ENCODE measurements at regions not wholly inside any gene's neighbourhood (a gene's known extent, or its start where the extent isn't known, plus 50 kb on each side); places are given as distances from the start of the nearest gene placed in this dataset.
A peak's percentile ranks its signal among the peaks of the same experiment; 100 is the strongest.

GRCh38 chr5:57805732-57806131 lies 323.1 kb upstream of the ACTBL2 start:
- ATAC-seq: no peak

GRCh38 chr5:57805170-57805569 lies 322.6 kb upstream of the ACTBL2 start:
- Mint-ChIP-seq H3K4me3 (no peak overlapping the region), H3K36me3 (ENCODE audit: insufficient read depth) (no peaks in the 10 kb centered on the region), H3K27me3 (ENCODE audit: low read depth) (peaks cover 6% of the 10 kb centered on the region), H3K4me1 (ENCODE audit: low read depth) (no peaks in the 10 kb centered on the region), H3K9me3 (no peaks in the 10 kb centered on the region)
- DNase-seq (no peak), ATAC-seq (no peak)

More at GRCh38 chr5:57805732-57806131, 323.1 kb upstream of the ACTBL2 start:
- DNase-seq: no peak
- no peak overlapping the region for H3K4me3 Mint-ChIP-seq
- peaks cover 6% of the 10 kb centered on the region for H3K27me3 Mint-ChIP-seq (ENCODE audit: low read depth)
- H3K9me3 Mint-ChIP-seq: no peaks in the 10 kb centered on the region
- no peaks in the 10 kb centered on the region for H3K36me3 Mint-ChIP-seq (ENCODE audit: insufficient read depth)
- H3K4me1 Mint-ChIP-seq (ENCODE audit: low read depth): no peaks in the 10 kb centered on the region

GRCh38 chr5:57804505-57804904 lies 321.9 kb upstream of the ACTBL2 start:
- Mint-ChIP-seq H3K4me3 (no peak overlapping the region), H3K27me3 (ENCODE audit: low read depth) (peaks cover 6% of the 10 kb centered on the region), H3K36me3 (ENCODE audit: insufficient read depth) (no peaks in the 10 kb centered on the region), H3K4me1 (ENCODE audit: low read depth) (no peaks in the 10 kb centered on the region), H3K9me3 (no peaks in the 10 kb centered on the region)
- no peak for ATAC-seq
- DNase-seq: no peak

- Mint-ChIP-seq H3K27me3 (ENCODE audit: low read depth) (peaks cover 6% of the 10 kb centered on the region), H3K4me3 (no peak overlapping the region), H3K36me3 (ENCODE audit: insufficient read depth) (no peaks in the 10 kb centered on the region), H3K4me1 (ENCODE audit: low read depth) (no peaks in the 10 kb centered on the region), H3K9me3 (no peaks in the 10 kb centered on the region)
- DNase-seq (no peak), ATAC-seq (no peak)
Measured at GRCh38 chr5:57804007-57804444, 321.4 kb upstream of the ACTBL2 start.

GRCh38 chr5:57802131-57802530 lies 319.5 kb upstream of the ACTBL2 start:
- no peak for ATAC-seq
- Mint-ChIP-seq H3K36me3 (ENCODE audit: insufficient read depth) (no peaks in the 10 kb centered on the region), H3K4me1 (ENCODE audit: low read depth) (no peaks in the 10 kb centered on the region), H3K9me3 (no peaks in the 10 kb centered on the region), H3K27me3 (ENCODE audit: low read depth) (peaks cover 6% of the 10 kb centered on the region), H3K4me3 (no peak overlapping the region)
- DNase-seq: no peak

- no peak for ATAC-seq
- Mint-ChIP-seq H3K4me1 (ENCODE audit: low read depth) (no peaks in the 10 kb centered on the region), H3K36me3 (ENCODE audit: insufficient read depth) (no peaks in the 10 kb centered on the region), H3K9me3 (no peaks in the 10 kb centered on the region), H3K27me3 (ENCODE audit: low read depth) (no peaks in the 10 kb centered on the region), H3K4me3 (no peak overlapping the region)
- DNase-seq: no peak
Measured at GRCh38 chr5:57795203-57795602, 312.6 kb upstream of the ACTBL2 start.

- Mint-ChIP-seq H3K4me3 (no peak overlapping the region), H3K27me3 (ENCODE audit: low read depth) (peaks cover 2% of the 10 kb centered on the region), H3K9me3 (no peaks in the 10 kb centered on the region), H3K4me1 (ENCODE audit: low read depth) (no peaks in the 10 kb centered on the region), H3K36me3 (ENCODE audit: insufficient read depth) (no peaks in the 10 kb centered on the region)
- no peak for DNase-seq
- no peak for ATAC-seq
Measured at GRCh38 chr5:57791875-57792274, 309.3 kb upstream of the ACTBL2 start.

- H3K4me1 Mint-ChIP-seq (ENCODE audit: low read depth): no peaks in the 10 kb centered on the region
- H3K9me3 Mint-ChIP-seq: no peaks in the 10 kb centered on the region
- ATAC-seq (no peak), DNase-seq (no peak)
- H3K27me3 Mint-ChIP-seq (ENCODE audit: low read depth): peaks cover 3% of the 10 kb centered on the region
- H3K4me3 Mint-ChIP-seq: no peak overlapping the region
- no peaks in the 10 kb centered on the region for H3K36me3 Mint-ChIP-seq (ENCODE audit: insufficient read depth)
Measured at GRCh38 chr5:57785946-57786345, 303.3 kb upstream of the ACTBL2 start.

GRCh38 chr5:57784121-57784520 lies 301.5 kb upstream of the ACTBL2 start:
- H3K9me3 Mint-ChIP-seq: no peaks in the 10 kb centered on the region
- no peaks in the 10 kb centered on the region for H3K36me3 Mint-ChIP-seq (ENCODE audit: insufficient read depth)
- H3K27me3 Mint-ChIP-seq (ENCODE audit: low read depth): peaks cover 3% of the 10 kb centered on the region
- no peak overlapping the region for H3K4me3 Mint-ChIP-seq
- no peak for ATAC-seq
- no peaks in the 10 kb centered on the region for H3K4me1 Mint-ChIP-seq (ENCODE audit: low read depth)
- no peak for DNase-seq

- no peak for DNase-seq
- Mint-ChIP-seq H3K36me3 (ENCODE audit: insufficient read depth) (no peaks in the 10 kb centered on the region), H3K27me3 (ENCODE audit: low read depth) (peaks cover 3% of the 10 kb centered on the region), H3K4me1 (ENCODE audit: low read depth) (no peaks in the 10 kb centered on the region), H3K4me3 (no peak overlapping the region), H3K9me3 (no peaks in the 10 kb centered on the region)
- no peak for ATAC-seq
Measured at GRCh38 chr5:57783693-57784092, 301.1 kb upstream of the ACTBL2 start.

GRCh38 chr5:57780961-57781325 lies 298.3 kb upstream of the ACTBL2 start:
- Mint-ChIP-seq H3K36me3 (ENCODE audit: insufficient read depth) (no peaks in the 10 kb centered on the region), H3K4me1 (ENCODE audit: low read depth) (no peaks in the 10 kb centered on the region), H3K9me3 (no peaks in the 10 kb centered on the region), H3K27me3 (ENCODE audit: low read depth) (peaks cover 1% of the 10 kb centered on the region), H3K4me3 (no peak overlapping the region)
- no peak for DNase-seq
- ATAC-seq: no peak

GRCh38 chr5:57780306-57780960 lies 297.8 kb upstream of the ACTBL2 start:
- Mint-ChIP-seq H3K9me3 (no peaks in the 10 kb centered on the region), H3K36me3 (ENCODE audit: insufficient read depth) (no peaks in the 10 kb centered on the region), H3K27me3 (ENCODE audit: low read depth) (peaks cover 1% of the 10 kb centered on the region), H3K4me1 (ENCODE audit: low read depth) (no peaks in the 10 kb centered on the region), H3K4me3 (no peak overlapping the region)
- no peak for DNase-seq
- ATAC-seq: no peak

GRCh38 chr5:57779383-57780223 lies 297.0 kb upstream of the ACTBL2 start:
- Mint-ChIP-seq H3K9me3 (no peaks in the 10 kb centered on the region), H3K4me1 (ENCODE audit: low read depth) (no peaks in the 10 kb centered on the region), H3K27me3 (ENCODE audit: low read depth) (no peaks in the 10 kb centered on the region), H3K4me3 (no peak overlapping the region), H3K36me3 (ENCODE audit: insufficient read depth) (no peaks in the 10 kb centered on the region)
- no peak for DNase-seq
- ATAC-seq: peak in 1 of 2 donors; percentile 43

- H3K9me3 Mint-ChIP-seq: no peaks in the 10 kb centered on the region
- no peak overlapping the region for H3K4me3 Mint-ChIP-seq
- H3K36me3 Mint-ChIP-seq (ENCODE audit: insufficient read depth): no peaks in the 10 kb centered on the region
- no peak for ATAC-seq
- DNase-seq: no peak
- no peaks in the 10 kb centered on the region for H3K4me1 Mint-ChIP-seq (ENCODE audit: low read depth)
- no peaks in the 10 kb centered on the region for H3K27me3 Mint-ChIP-seq (ENCODE audit: low read depth)
Measured at GRCh38 chr5:57778501-57779091, 296.0 kb upstream of the ACTBL2 start.

GRCh38 chr5:57777174-57777581 lies 294.6 kb upstream of the ACTBL2 start:
- H3K4me1 Mint-ChIP-seq (ENCODE audit: low read depth): no peaks in the 10 kb centered on the region
- no peaks in the 10 kb centered on the region for H3K9me3 Mint-ChIP-seq
- H3K4me3 Mint-ChIP-seq: no peak overlapping the region
- H3K27me3 Mint-ChIP-seq (ENCODE audit: low read depth): no peaks in the 10 kb centered on the region
- H3K36me3 Mint-ChIP-seq (ENCODE audit: insufficient read depth): no peaks in the 10 kb centered on the region
- DNase-seq: no peak
- no peak for ATAC-seq
